Hypothalamus (tissue), 51 donors: ENCODE measurements at regions not wholly inside any gene's neighbourhood (a gene's known extent, or its start where the extent isn't known, plus 50 kb on each side); places are given as distances from the start of the nearest gene placed in this dataset.

Experiments
- DNase-seq, 51 donors: peaks; one replicate each; lab custom pipeline; 2025; lab: John Stamatoyannopoulos, UW

- no peak for DNase-seq
These were observed 118.2 kb downstream of the HSD17B3 start for GRCh38 chr9:96183751-96184150.

DNA sequence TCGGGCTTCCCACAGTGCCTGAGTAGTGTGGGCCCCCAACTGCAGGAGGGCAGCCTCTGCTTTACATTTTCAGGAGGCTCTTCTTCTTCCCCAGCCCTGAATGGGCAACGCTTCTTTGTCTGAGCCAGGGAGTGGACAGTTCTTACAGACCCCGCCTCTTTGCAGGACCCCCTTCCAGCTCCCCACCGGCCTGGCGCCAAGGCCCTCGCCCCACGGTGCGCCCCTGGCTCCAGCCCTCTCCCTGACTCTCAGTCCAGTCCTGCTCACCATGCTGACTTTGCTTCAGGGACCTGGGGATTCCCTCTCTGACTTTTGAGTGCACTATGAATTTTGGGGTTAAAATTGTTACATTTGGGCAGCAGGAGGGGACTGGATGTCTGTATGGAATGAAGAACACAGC is 123.8 kb downstream of the HSD17B3 start:
- no peak for DNase-seq

DNA sequence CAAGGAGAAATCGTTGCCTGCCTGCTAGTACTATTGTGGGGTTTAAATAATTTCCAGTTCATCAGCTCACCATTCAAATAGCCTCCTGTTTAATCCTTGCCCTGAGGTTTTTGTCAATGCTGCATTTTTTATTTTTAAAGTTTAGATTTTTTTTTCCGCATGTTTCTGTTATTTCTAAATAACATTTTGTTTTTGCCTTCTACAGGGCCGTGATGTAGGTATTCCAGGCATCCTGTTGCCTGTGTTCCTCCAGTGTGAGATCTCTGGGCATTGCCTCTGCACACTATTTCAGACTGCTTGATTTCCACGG is 124.3 kb downstream of the HSD17B3 start:
- DNase-seq, result no peak

DNA sequence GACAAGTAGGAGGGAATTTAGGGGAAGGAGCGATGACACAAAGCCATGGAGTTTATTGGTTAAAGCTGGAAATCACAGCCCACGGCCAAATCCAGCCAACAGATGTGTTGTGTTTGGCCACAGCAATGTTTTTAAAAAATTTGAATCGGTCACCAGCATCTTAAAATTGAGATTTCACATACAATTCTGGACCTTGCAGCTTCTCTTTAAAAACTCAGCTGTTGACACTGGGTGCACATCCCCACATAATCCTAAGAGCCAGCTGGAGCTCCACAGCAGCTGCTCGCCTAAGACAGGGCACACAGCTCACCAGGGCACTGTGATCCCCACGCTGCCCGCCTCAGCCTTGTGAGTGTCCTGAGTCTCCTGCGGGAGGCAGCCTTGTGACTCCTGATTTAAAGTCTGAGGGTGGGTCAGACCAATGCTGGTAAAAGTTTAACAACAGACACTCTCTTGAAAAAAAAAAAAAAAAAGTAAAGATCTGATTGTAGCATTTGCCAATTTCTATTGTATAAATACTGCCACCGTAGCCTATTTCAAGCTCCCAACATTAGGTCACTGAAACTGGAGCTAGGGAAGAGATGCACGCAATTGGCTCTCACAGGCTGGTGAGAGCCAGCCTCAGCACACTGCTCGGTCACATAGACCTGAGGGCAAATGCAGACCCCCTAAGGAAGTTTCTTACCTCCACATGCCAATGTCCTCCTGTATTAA is 124.8 kb downstream of the HSD17B3 start:
- peak in 34 of 51 donors; percentile 3 to 70 (median 28) for DNase-seq

DNA sequence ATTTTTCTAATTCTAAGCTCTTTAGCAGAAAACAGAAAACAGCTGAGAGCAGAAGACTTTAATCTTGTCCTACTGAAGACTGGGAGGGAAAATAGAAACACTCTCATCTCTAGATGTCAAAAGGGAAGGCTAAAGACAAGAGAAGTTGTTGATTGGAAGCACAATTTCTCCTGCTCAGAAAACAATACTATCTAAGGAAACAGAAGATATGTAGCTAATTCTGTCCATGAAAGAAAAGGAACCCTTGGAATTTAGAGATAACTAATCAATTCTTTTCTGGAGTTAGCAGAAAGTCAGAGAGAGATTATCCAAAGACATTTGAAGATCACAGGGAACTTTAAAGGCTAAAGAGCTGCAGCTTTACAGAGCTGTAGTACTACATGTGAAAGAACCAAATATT is 126.2 kb downstream of the HSD17B3 start:
- no peak for DNase-seq

- DNase-seq, result no peak
These were observed 127.0 kb downstream of the HSD17B3 start for GRCh38 chr9:96175001-96175400.

DNA sequence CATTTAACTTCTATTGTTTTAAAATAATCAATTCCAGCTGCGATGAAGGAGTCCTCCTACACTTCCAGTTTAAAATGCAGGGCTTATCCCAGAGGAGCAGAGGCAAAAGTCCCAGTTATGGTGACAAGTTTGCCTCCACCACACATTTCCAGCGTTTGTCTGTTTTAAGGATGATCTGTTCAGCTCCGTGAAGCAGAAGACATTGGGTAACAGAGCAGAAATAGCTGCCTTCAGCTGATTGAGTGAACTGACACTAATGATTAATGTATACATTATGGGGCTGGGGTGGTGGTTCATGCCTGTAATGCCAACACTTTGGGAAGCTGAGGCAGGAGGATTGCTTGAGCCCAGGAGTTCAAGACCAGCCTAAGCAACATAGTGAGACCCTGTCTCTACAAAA is 127.6 kb downstream of the HSD17B3 start:
- DNase-seq, result no peak

DNA sequence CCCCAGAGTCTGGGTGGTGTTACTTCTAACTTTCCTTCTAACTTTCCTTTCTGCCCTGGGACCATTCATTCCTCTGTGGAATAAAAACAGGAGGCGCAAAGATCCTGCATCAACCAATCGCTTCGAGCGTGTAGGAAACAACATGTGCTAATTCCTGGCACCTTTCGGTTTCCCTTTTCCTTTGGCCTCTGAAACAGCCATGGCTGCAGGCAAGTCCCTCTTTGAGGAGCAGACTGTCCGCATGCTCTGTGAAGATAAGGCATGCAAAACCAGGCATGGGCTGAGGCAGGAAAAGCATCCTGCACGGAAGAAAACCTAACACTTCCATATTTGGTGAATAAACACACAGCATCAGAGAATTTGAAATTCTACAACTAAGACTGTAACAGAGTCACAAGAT is 128.3 kb downstream of the HSD17B3 start:
- DNase-seq, result no peak

GRCh38 chr9:96172797-96173196 is 129.2 kb downstream of the HSD17B3 start:
- DNase-seq, result no peak

- no peak for DNase-seq
These were observed 130.2 kb downstream of the HSD17B3 start for GRCh38 chr9:96171728-96172127.

- DNase-seq, result no peak
These were observed 132.1 kb downstream of the HSD17B3 start for GRCh38 chr9:96169901-96170300.

GRCh38 chr9:96169484-96169883 is 132.5 kb downstream of the HSD17B3 start:
- DNase-seq, result peak in 28 of 51 donors; percentile 7 to 65 (median 33)

GRCh38 chr9:96168882-96169281 is 133.1 kb downstream of the HSD17B3 start:
- no peak for DNase-seq

DNA sequence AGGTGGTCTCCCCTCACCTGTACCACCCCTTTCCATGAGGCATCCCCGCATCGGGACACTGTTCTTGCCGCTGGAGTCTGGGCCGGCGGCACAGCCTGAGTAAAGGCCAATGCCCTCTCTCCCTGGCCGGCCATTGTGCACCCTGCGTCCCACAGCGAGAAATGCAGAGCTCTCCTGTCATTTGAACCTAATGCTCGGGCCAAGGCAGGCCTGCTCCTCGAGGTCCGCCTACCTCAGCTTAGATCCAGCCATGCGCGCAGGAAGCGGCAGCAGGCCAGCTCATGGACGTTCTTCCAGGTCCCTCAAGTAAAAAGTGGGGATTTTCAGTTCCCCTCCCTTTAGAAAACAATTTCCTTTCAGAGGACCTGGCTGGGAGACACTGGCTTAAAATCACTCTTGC is 135.0 kb downstream of the HSD17B3 start:
- DNase-seq, result no peak

DNA sequence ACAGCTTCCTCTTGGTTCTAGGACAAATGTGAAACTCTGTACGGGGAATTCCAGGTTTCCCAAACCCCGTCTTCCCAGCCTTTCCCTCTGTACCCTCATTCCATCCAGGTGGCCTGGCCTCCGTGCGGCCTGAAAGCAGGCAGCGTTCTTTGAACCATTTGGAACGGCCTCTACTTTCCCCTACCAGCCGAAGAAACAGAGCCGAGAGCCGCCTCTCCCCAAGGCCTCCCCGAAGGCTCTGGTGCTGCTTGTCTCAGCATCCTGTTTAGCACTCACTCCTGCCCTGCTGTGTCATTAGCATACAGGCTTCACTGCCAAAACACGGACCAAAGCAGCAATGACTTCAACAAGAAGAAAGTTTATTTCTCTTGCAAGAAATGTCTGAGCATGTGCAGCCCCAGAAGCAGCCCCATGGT is 137.7 kb downstream of the HSD17B3 start:
- DNase-seq, result no peak

GRCh38 chr9:96163712-96164111 is 138.3 kb downstream of the HSD17B3 start:
- DNase-seq, result no peak

GRCh38 chr9:96163161-96163560 is 138.8 kb downstream of the HSD17B3 start:
- no peak for DNase-seq

DNA sequence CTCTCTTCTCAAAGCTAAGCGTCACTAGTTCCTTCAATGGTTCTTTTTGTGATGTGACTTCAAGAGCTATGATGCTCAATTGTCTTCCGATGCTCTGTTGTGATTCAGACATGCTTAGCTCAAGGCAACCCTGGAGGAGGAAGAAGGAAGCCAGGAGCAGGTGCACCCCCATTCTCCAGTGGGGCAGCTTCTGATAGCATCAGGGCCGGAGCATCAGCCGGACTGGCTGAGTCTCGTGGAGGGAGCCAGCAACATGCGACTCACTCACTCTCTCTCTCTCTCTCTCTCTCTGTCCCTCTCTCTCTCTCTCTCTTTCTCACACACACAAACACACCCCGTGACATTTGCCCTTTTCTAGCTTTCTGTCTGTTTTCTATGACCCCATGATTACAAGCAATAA is 140.2 kb downstream of the HSD17B3 start:
- DNase-seq, result no peak

- no peak for DNase-seq
These were observed 141.1 kb downstream of the HSD17B3 start for GRCh38 chr9:96160866-96161265.

DNA sequence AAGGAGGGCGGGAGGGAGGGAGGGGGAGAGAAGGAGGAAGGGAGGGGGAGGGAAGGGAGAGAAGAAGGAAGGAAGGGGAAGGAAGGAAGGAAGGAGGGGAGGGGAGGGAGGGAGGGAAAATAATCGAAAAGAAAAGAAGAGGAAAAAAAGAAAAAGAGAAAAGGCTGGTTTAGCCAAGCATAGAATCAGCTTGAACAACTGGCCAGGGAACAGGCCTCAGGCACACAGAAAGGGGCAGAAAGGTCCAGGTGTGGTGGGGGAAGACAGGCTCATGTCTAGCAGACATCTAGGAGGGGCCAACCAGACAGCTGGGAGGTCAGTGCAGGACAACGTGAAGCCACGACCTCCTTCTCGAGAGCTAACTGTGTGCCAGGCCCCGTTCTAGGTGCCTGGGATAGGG is 141.8 kb downstream of the HSD17B3 start:
- DNase-seq, result no peak

DNA sequence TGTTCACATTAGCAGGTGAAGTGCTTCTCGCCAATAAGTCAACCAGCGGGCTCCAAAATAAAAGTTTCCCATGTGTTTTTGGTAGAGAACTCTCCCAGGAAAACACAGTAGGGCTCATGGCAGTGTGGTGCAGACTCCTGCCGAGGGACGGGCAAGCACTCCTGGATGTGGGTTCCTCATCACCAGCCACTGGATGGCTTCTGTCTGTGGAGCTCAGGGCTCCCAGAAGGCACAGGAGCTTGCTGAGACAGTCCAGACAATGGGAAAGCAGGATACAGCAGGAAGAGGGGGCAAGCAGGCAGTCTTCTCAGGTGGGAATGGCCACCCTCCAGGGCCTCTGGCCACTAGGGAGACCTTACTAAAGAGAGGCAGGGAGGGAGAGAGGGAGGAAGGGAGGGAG is 142.4 kb downstream of the HSD17B3 start:
- DNase-seq, result no peak

DNA sequence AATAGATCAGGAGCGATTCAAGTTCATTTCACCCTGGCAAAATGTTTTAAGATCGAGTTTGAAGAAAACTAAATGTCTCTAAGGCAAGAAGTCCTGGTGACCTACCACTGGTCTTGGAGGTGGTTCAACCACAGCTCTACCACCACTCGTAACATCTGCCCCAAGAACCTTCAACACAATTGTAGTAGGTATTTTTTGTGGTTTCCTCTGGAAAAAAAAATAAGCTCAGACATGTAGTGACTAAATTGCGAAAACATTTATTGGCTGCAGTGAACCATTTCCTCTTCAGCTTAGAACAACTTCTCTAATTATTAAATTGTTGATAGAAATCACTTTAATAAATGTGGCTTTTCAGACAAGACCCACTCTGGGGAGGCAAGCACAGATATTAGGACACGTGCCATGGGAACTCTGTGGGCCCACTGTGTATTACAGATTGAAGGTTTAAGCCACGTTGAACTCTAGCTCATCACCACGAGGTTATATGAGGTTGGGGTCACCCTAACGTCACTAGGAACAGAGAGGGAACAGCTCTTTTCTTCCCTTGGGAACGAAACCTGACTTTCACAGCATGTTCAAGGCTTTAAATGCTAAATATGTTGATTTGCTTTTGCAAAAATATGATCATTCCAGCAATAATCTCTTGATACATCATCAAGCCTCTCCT is 142.9 kb downstream of the HSD17B3 start:
- no peak for DNase-seq

DNA sequence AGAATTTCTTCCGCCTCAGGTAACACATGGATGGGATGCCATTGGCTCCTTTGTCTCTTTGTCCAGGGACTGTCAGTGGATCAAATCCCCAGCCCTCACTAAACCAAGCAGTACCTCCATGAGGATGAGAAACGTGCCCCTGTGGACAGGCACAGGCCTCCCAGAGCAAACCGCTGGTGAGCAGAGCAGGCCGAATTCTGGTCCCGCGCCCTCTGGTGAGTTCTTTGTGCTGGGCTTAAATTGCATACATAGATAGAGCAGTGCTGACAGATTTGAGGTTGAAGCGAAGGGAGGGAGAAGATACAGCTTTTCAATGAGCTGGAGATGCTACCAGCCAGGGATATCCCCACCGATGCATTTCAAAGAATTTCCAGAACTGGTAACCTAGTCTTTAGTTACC is 143.8 kb downstream of the HSD17B3 start:
- no peak for DNase-seq
